HepG2 (cell line): ENCODE measurements at regions not wholly inside any gene's neighbourhood (a gene's known extent, or its start where the extent isn't known, plus 50 kb on each side); places are given as distances from the start of the nearest gene placed in this dataset.

Source experiments
- ATAC-seq: fragments of 200-7000 bp; cut with Tn5 transposase; 3 replicates; pipeline ENCODE4 v1.9.1; 2020; ENCODE audit warnings: mild to moderate bottlenecking, moderate library complexity
- BruUV-seq: library from RNA; stranded (reverse); fragments of 400-500 nt; replicated peaks from 2 replicates; lab custom pipeline; 2021; lab: Mats Ljungman, UMichigan
- CTCF ChIA-PET: fragments of 300-600 bp; formaldehyde crosslinking; extraction: SDS; loops from one replicate; lab custom pipeline; 2021; ENCODE audit warnings: low total read pairs, inconsistent platforms, low intra/inter-chr PET ratio; lab: Yijun Ruan, JAX
- POLR2A ChIA-PET: fragments of 350-600 bp; sonication (Branson Sonifier 250); formaldehyde crosslinking; loops from one replicate; lab custom pipeline; 2020; ENCODE audit warnings: antibody characterized with exemption, inconsistent platforms; lab: Yijun Ruan, JAX
- DNase-seq: peaks from one replicate; pipeline ENCODE4 v3.0.0-alpha.2; 2015; ENCODE audit warnings: low spot score
- FAIRE-seq: peaks from 3 replicates; lab custom pipeline; 2011; peaks lifted over from hg19 to GRCh38; lab: Jason Lieb, UNC
- H2AFZ ChIP-seq: one replicate; pipeline ENCODE4 v1.6.1; 2011; ENCODE audit warnings: low read length, inconsistent platforms
- H3K27ac ChIP-seq: fragments of 300-600 bp; 3 replicates; pipeline ENCODE4 v1.8.0; 2011; ENCODE audit warnings: mixed run types, mild to moderate bottlenecking, mixed read lengths, low read length, inconsistent platforms; ENCODE audit not compliant: insufficient read depth; ENCODE audit errors: extremely low read length
- H3K27me3 ChIP-seq, 2 experiments: fragments of 200-600 bp in 1 of 2; 2 replicates in 1 of 2; 3 replicates in 1 of 2; pipeline versions ENCODE4 v1.6.0 to v1.8.0; 2011; ENCODE audit warnings: low read length in 2 of 2, mild to moderate bottlenecking in 2 of 2, moderate library complexity in 2 of 2, inconsistent platforms in 1 of 2; ENCODE audit not compliant: insufficient read depth in 2 of 2, control insufficient read depth in 1 of 2
- H3K36me3 ChIP-seq, 2 experiments: fragments of 200-600 bp in 1 of 2; replicated peaks in 1 of 2; 2 replicates in 1 of 2; 3 replicates in 1 of 2; pipeline versions ENCODE4 v1.5.1 to v1.8.0; 2011; ENCODE audit warnings: low read length in 2 of 2, inconsistent platforms in 1 of 2; ENCODE audit not compliant: insufficient read depth in 2 of 2, control insufficient read depth in 1 of 2
- H3K4me1 ChIP-seq: 2 replicates; pipeline ENCODE4 v1.5.1; 2012; ENCODE audit warnings: low read length, inconsistent platforms; ENCODE audit not compliant: insufficient read depth
- H3K4me2 ChIP-seq: 2 replicates; pipeline ENCODE4 v1.6.0; 2011; ENCODE audit warnings: low read depth, low read length, inconsistent platforms
- H3K4me3 ChIP-seq, 3 experiments: fragments of 200-600 bp in 1 of 3; sonication (generic), shearing (Covaris generic) in 1 of 3; replicated peaks in 1 of 3; 2 replicates each; pipeline ENCODE4 v1.5.1; 2011 to 2016; ENCODE audit warnings: low read length in 3 of 3, inconsistent platforms in 2 of 3, low read depth in 2 of 3, mild to moderate bottlenecking in 2 of 3, control low read depth in 1 of 3, mixed read lengths in 1 of 3; ENCODE audit not compliant: insufficient read depth in 1 of 3
- H3K79me2 ChIP-seq: one replicate; pipeline ENCODE4 v1.6.1; 2011; ENCODE audit warnings: low read length, inconsistent platforms; ENCODE audit not compliant: insufficient read depth
- H3K9ac ChIP-seq: 2 replicates; pipeline ENCODE4 v1.6.0; 2011; ENCODE audit warnings: mild to moderate bottlenecking, low read depth, low read length, inconsistent platforms; ENCODE audit not compliant: insufficient read depth
- H3K9me3 ChIP-seq: 2 replicates; pipeline ENCODE4 v1.5.1; 2012; ENCODE audit warnings: mild to moderate bottlenecking, low read length
- H4K20me1 ChIP-seq: 2 replicates; pipeline ENCODE4 v1.6.0; 2011; ENCODE audit warnings: inconsistent platforms, mild to moderate bottlenecking, low read length, moderate library complexity; ENCODE audit not compliant: insufficient read depth
- ARNTL ChIP-seq: sonication (generic); formaldehyde crosslinking; IDR thresholded peaks from 2 replicates; pipeline ENCODE4 v1.4.0; 2020; ENCODE audit warnings: mild to moderate bottlenecking, missing genetic modification reagents
- FOXA1 ChIP-seq, 2 experiments: fragments of 450-650 bp in 1 of 2; sonication (generic) in 1 of 2; formaldehyde crosslinking in 1 of 2; IDR thresholded peaks; 2 replicates each; pipeline versions ENCODE4 v1.4.0 to v1.6.1; 2016 to 2020; ENCODE audit warnings: missing genetic modification reagents in 1 of 2
- HHEX ChIP-seq: IDR thresholded peaks from 2 replicates; pipeline ENCODE4 v1.6.1; 2016; ENCODE audit warnings: control low read depth
- LBX2 ChIP-seq: sonication (generic); formaldehyde crosslinking; IDR thresholded peaks from 2 replicates; pipeline ENCODE4 v1.5.0; 2020; ENCODE audit warnings: missing genetic modification reagents, mild to moderate bottlenecking, borderline replicate concordance
- MEIS1 ChIP-seq: sonication (generic); formaldehyde crosslinking; IDR thresholded peaks from 2 replicates; pipeline ENCODE4 v1.9.0; 2021; ENCODE audit warnings: mild to moderate bottlenecking, missing genetic modification reagents, moderate library complexity, borderline replicate concordance
- SNAI1 ChIP-seq: sonication (generic); formaldehyde crosslinking; IDR thresholded peaks from 2 replicates; pipeline ENCODE4 v1.5.0; 2020; ENCODE audit warnings: mild to moderate bottlenecking, missing genetic modification reagents, borderline replicate concordance
- SP2 ChIP-seq: sonication (generic); formaldehyde crosslinking; IDR thresholded peaks from 2 replicates; pipeline ENCODE4 v1.5.1; 2020; ENCODE audit warnings: mild to moderate bottlenecking, missing genetic modification reagents
- ZFP41 ChIP-seq: sonication (generic); formaldehyde crosslinking; IDR thresholded peaks from 2 replicates; pipeline ENCODE4 v1.4.0; 2020; ENCODE audit warnings: mild to moderate bottlenecking, missing genetic modification reagents, borderline replicate concordance
- ZFP82 ChIP-seq: sonication (generic); formaldehyde crosslinking; IDR thresholded peaks from 2 replicates; pipeline ENCODE4 v1.5.1; 2020; ENCODE audit warnings: mild to moderate bottlenecking, missing genetic modification reagents, borderline replicate concordance
- ZNF180 ChIP-seq: sonication (generic); formaldehyde crosslinking; IDR thresholded peaks from 2 replicates; pipeline ENCODE4 v1.4.0; 2020; ENCODE audit warnings: low read depth, missing genetic modification reagents, borderline replicate concordance
- ZNF414 ChIP-seq: sonication (generic); formaldehyde crosslinking; IDR thresholded peaks from 2 replicates; pipeline ENCODE4 v1.5.0; 2020; ENCODE audit warnings: missing genetic modification reagents
- ZNF484 ChIP-seq: sonication (generic); formaldehyde crosslinking; IDR thresholded peaks from 2 replicates; pipeline ENCODE4 v1.5.1; 2020; ENCODE audit warnings: mild to moderate bottlenecking, low read depth, missing genetic modification reagents, borderline replicate concordance
- ZNF510 ChIP-seq: sonication (generic); formaldehyde crosslinking; IDR thresholded peaks from 2 replicates; pipeline ENCODE4 v1.4.0; 2020; ENCODE audit warnings: low read depth, mild to moderate bottlenecking, missing genetic modification reagents
- ZNF546 ChIP-seq: sonication (generic); formaldehyde crosslinking; conservative IDR thresholded peaks from 2 replicates; pipeline ENCODE4 v1.8.1; 2023; ENCODE audit warnings: mild to moderate bottlenecking, missing genetic modification reagents
- ZNF614 ChIP-seq: IDR thresholded peaks from 2 replicates; pipeline ENCODE4 v1.6.1; 2018; ENCODE audit warnings: missing biosample characterization, missing genetic modification reagents, inconsistent platforms, borderline replicate concordance
- ZNF672 ChIP-seq: sonication (generic); formaldehyde crosslinking; IDR thresholded peaks from 2 replicates; pipeline ENCODE4 v1.8.1; 2022; ENCODE audit warnings: missing genetic modification reagents
- ZNF709 ChIP-seq: sonication (generic); formaldehyde crosslinking; IDR thresholded peaks from 2 replicates; pipeline ENCODE4 v1.5.0; 2020; ENCODE audit warnings: mild to moderate bottlenecking, missing genetic modification reagents
- ZNF720 ChIP-seq: sonication (generic); formaldehyde crosslinking; IDR thresholded peaks from 2 replicates; pipeline ENCODE4 v1.4.0; 2020; ENCODE audit warnings: missing genetic modification reagents
- ZNF746 ChIP-seq: sonication (generic); formaldehyde crosslinking; IDR thresholded peaks from 2 replicates; pipeline ENCODE4 v1.8.0; 2022; ENCODE audit warnings: mild to moderate bottlenecking, missing genetic modification reagents
- ZSCAN20 ChIP-seq: sonication (generic); formaldehyde crosslinking; IDR thresholded peaks from 2 replicates; pipeline ENCODE4 v1.4.0; 2020; ENCODE audit warnings: missing genetic modification reagents, mild to moderate bottlenecking, borderline replicate concordance
- WGBS: methylation state at CpG from one replicate; pipeline ENCODE4 v1.1.6; 2017; ENCODE audit warnings: low lambda C conversion rate; 5-methylcytosine and 5-hydroxymethylcytosine counted together
- in situ Hi-C: cut with HindIII; loops from 2 replicates; pipeline ENCODE4 v1.10.0; 2017; ENCODE audit warnings: low pct_unique_long_range_greater_than_20kb; ENCODE audit not compliant: extremely low pct_ligation_motif_present
- intact Hi-C: fragments of 100-400 bp; cut with micrococcal nuclease; formaldehyde crosslinking; loops from one replicate; pipeline ENCODE4 v1.10.0; 2022; ENCODE audit not compliant: unreplicated experiment

- BruUV-seq = no TSS peak
- H3K9ac ChIP-seq = no peak overlapping the region
- intact Hi-C loops (no loop called here), in situ Hi-C loops (no loop called here)
- FAIRE-seq (no peak), DNase-seq (no peak), ATAC-seq (no peak)
- H3K79me2 ChIP-seq = no peaks in the 10 kb centered on the region
- no peak for TF ChIP-seq ZNF510 (CRISPR knock-in tag)
- TF ChIP-seq ZNF484 (CRISPR knock-in tag) = no peak
- TF ChIP-seq FOXA1 (IDR thresholded peaks at IDR 0.05) = no peak
- TF ChIP-seq FOXA1 (CRISPR knock-in tag; IDR thresholded peaks at IDR 0.05) = no peak
- no peak for TF ChIP-seq ZNF546 (CRISPR knock-in tag)
- no peak for TF ChIP-seq SP2 (CRISPR knock-in tag)
- no peak for TF ChIP-seq ZFP82 (CRISPR knock-in tag)
- no peak for TF ChIP-seq HHEX
- no peak for TF ChIP-seq ZNF614 (CRISPR knock-in tag)
- no peak for TF ChIP-seq ZSCAN20 (CRISPR knock-in tag)
- no peak overlapping the region for H3K4me2 ChIP-seq
- no peaks in the 10 kb centered on the region for H3K9me3 ChIP-seq
- H4K20me1 ChIP-seq = no peaks in the 10 kb centered on the region
- no peak overlapping the region for H3K27ac ChIP-seq
- H3K27me3 ChIP-seq = no peaks in the 10 kb centered on the region
- H3K36me3 ChIP-seq = no peaks in the 10 kb centered on the region
- ChIA-PET CTCF (no interaction called here), POLR2A (no interaction called here)
- H2AFZ ChIP-seq = no peak overlapping the region
- WGBS = 0% methylated on average over 3 of the region's 3 CpGs
- H3K4me3 ChIP-seq = no peak overlapping the region
- no peaks in the 10 kb centered on the region for H3K4me1 ChIP-seq
Observed at GRCh38 chr5:107213025-107213424, 457.7 kb downstream of the EFNA5 start.

GRCh38 chr5:107211630-107212029 lies 459.1 kb downstream of the EFNA5 start:
- 0% methylated on average over 3 of the region's 3 CpGs for WGBS
- no peak overlapping the region for H3K9ac ChIP-seq
- in situ Hi-C loops = no loop called here
- no peak for TF ChIP-seq ZNF672 (CRISPR knock-in tag)
- TF ChIP-seq ZFP41 (CRISPR knock-in tag) = no peak
- no peak for TF ChIP-seq ZNF709 (CRISPR knock-in tag)
- TF ChIP-seq MEIS1 (CRISPR knock-in tag) = no peak
- TF ChIP-seq SNAI1 = no peak
- TF ChIP-seq ZNF746 (CRISPR knock-in tag) = no peak
- TF ChIP-seq ARNTL = no peak
- no peak for TF ChIP-seq ZNF414
- TF ChIP-seq ZNF720 (CRISPR knock-in tag) = no peak
- TF ChIP-seq LBX2 (CRISPR knock-in tag) = no peak
- TF ChIP-seq ZNF180 (CRISPR knock-in tag) = no peak

More at GRCh38 chr5:107211630-107212029, 459.1 kb downstream of the EFNA5 start:
- H3K4me2 ChIP-seq = no peak overlapping the region
- no peak overlapping the region for H3K27ac ChIP-seq
- ChIA-PET POLR2A (no interaction called here), CTCF (no interaction called here)
- no peak overlapping the region for H3K4me3 ChIP-seq
- no peaks in the 10 kb centered on the region for H4K20me1 ChIP-seq
- H3K4me1 ChIP-seq = no peaks in the 10 kb centered on the region
- no peaks in the 10 kb centered on the region for H3K27me3 ChIP-seq
- no peak overlapping the region for H2AFZ ChIP-seq
- ATAC-seq = no peak
- no TSS peak for BruUV-seq
- intact Hi-C loops = no loop called here
- H3K9me3 ChIP-seq = no peaks in the 10 kb centered on the region
- no peak for FAIRE-seq
- H3K79me2 ChIP-seq = no peaks in the 10 kb centered on the region
- no peaks in the 10 kb centered on the region for H3K36me3 ChIP-seq
- DNase-seq = no peak
